GM12873 (cell line): ENCODE measurements at regions not wholly inside any gene's neighbourhood (a gene's known extent, or its start where the extent isn't known, plus 50 kb on each side); places are given as distances from the start of the nearest gene placed in this dataset.

ENCODE experiments used
- TF ChIP-seq, protein P1 (sequence below): IDR thresholded peaks from 2 replicates; pipeline ENCODE4 v1.5.1; 2012; ENCODE audit warnings: low read depth, mild to moderate bottlenecking, moderate library complexity, low read length, control low read depth; ENCODE audit not compliant: insufficient read depth; ENCODE audit errors: missing control alignments

DNA sequence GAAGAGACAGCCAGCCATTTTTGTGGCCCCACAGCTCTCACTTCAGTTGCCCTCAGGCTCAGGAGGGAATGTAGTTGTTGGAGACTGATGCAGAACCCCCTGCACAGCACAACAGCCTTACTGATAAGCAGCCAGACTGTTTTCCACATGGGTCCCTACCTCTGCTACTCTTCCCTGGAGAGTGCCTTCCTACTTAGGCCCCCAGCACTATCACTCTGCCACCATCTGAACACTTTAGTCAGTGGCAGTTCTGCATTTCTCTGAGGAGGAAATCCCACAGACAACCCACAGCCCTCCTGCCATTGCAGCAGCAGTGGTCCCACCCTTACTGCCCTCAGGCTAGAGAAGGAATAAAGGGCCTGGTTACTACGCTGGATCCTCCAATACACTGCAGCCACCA lies 61.8 kb upstream of the PTPRD start:
- TF ChIP-seq, protein P1, sequence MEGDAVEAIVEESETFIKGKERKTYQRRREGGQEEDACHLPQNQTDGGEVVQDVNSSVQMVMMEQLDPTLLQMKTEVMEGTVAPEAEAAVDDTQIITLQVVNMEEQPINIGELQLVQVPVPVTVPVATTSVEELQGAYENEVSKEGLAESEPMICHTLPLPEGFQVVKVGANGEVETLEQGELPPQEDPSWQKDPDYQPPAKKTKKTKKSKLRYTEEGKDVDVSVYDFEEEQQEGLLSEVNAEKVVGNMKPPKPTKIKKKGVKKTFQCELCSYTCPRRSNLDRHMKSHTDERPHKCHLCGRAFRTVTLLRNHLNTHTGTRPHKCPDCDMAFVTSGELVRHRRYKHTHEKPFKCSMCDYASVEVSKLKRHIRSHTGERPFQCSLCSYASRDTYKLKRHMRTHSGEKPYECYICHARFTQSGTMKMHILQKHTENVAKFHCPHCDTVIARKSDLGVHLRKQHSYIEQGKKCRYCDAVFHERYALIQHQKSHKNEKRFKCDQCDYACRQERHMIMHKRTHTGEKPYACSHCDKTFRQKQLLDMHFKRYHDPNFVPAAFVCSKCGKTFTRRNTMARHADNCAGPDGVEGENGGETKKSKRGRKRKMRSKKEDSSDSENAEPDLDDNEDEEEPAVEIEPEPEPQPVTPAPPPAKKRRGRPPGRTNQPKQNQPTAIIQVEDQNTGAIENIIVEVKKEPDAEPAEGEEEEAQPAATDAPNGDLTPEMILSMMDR = no peak

DNA sequence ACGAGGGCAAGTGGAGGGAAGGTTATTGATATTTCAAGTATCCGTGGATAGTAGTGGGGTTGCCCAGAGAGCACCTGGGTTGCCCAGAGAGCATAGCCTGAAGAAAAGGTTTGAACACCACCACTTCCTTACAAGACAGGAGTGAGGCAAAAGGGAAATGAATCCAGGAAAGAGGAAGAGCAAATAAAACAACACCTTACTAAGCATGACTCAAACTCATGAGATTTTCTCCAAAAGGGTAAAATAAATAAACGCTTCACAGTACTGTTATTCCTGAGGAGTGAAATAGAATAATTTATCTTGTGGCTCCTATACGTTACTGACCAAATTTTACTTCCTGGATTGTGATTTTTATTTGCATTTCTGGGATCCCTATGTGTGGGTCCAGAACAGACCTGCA lies 65.2 kb upstream of the PTPRD start:
- TF ChIP-seq, protein P1 = no peak

DNA sequence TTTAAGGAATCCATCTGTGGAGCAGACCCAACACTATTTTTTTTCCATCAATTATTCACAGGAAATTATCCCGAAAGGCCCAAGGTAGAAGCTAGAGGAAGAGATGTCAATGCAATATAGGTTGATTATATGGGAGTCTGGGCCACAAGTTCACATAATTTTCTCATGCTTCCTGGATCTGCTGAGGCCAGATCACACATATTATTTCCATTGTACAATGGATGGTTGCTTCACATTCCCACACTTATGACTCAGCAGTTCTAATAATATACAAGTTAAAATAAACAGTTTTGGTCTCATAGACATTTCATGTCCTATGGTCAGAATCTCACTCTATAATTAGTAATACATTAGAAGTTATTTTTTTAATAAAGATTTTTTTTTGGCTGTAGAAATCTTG lies 66.0 kb upstream of the PTPRD start:
- TF ChIP-seq, protein P1 = no peak

DNA sequence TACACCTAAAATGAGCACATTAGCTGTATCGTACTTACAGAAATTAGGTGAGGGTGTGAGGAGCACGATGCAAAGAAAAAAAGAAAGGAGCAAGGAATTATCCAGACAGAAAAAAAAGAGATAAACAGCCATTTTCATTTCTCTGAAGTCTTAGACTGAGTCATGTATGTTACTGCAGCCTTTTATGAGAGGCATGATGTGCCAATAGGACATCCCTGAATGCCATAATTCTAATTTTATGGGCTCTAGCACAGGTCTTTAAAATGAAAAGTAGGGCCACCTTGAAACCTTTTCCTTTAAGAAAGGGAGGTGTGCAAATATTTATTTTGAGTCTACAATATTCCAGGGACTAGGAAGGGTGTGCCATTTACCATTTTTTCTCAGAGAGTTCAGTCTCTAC lies 74.1 kb upstream of the PTPRD start:
- TF ChIP-seq, protein P1 = no peak

DNA sequence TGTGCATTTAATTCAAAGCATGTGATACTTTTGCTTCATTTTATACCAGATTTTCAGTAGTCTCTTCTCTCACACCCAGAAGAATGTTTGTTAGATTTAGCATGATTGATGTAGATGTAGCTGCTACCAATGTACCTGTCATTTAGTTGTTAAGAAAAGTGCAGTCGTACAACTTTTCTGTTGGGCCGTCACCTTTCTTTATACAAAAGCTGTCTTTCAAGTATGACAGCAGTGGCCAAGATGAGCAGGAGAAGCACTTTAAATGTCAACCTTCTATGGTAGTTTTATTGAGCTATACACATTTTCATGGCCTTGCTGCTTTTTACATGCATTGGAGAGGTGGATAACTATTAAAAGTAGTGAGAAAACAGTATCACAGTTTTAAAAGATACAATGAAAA lies 77.7 kb upstream of the PTPRD start:
- TF ChIP-seq, protein P1 = no peak

DNA sequence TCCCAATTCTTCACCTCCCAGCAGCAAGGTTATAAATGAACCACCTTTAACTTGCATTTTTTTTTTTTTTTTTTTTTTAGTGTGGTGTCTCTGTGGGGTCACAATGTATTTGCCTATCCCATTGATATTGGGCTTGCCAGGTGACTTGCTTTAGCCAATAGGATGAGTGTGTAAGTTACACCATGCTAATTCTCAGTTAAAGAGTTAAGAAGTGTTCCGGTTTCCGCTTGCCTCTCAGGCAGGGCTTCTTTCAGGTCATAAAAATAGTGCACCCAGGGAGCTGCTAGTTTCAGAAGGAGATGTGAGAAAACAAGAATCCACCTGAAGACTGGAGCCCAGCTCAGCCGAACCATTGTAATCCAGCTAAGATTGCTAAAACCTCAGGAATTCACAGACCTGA lies 84.2 kb upstream of the PTPRD start:
- TF ChIP-seq, protein P1 = no peak

DNA sequence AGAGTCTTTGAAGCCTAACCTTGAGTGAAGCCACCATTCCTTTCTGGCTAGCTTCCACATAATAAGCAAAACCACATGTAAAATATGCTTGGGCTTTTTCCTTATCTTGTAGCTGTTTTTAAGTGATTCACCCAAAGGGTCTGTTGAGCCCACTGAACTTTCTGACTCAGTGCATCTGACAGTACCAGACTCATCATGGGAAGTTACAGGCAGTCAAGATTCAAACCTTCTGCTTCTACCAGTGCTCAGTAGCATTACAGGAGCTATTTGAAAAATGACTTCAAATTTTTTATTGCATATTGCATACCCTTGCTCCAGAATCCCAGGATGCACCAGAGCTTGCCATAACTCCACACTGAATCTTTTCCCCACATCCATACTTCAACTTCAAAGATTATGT lies 87.5 kb upstream of the PTPRD start:
- TF ChIP-seq, protein P1 = no peak
